Endothelial cell of umbilical vein (primary cell): ENCODE measurements at regions not wholly inside any gene's neighbourhood (a gene's known extent, or its start where the extent isn't known, plus 50 kb on each side); places are given as distances from the start of the nearest gene placed in this dataset.

ENCODE experiments used
- BruUV-seq: library from RNA; stranded (reverse); fragments of 400-500 nt; replicated peaks from 2 replicates; lab custom pipeline; 2021; lab: Mats Ljungman, UMichigan
- CTCF ChIA-PET: fragments of 300-600, 350-600 bp; sonication (Branson Sonifier 250); formaldehyde crosslinking; loops from one replicate; lab custom pipeline; 2021; ENCODE audit warnings: antibody characterized with exemption, inconsistent platforms; lab: Charles Lee
- POLR2A ChIA-PET: fragments of 300-600, 350-600 bp; sonication (Branson Sonifier 250); formaldehyde crosslinking; loops from one replicate; lab custom pipeline; 2021; ENCODE audit warnings: antibody characterized with exemption, inconsistent platforms; lab: Charles Lee
- DNase-seq: peaks from one replicate; pipeline ENCODE4 v3.0.0-alpha.2; 2011; ENCODE audit warnings: low read depth, low spot score
- FAIRE-seq: peaks from 2 replicates; lab custom pipeline; 2011; peaks lifted over from hg19 to GRCh38; lab: Jason Lieb, UNC
- H2AFZ ChIP-seq: 2 replicates; pipeline ENCODE4 v1.6.0; 2012; ENCODE audit warnings: low read depth, low read length, control low read depth, inconsistent platforms
- H3K27ac ChIP-seq: 2 replicates; pipeline ENCODE4 v1.5.1; 2011; ENCODE audit warnings: low read depth, mild to moderate bottlenecking, control low read depth, low read length, moderate library complexity; ENCODE audit not compliant: insufficient read depth
- H3K27me3 ChIP-seq, 2 experiments: 2 replicates each; pipeline versions ENCODE4 v1.6.0 to v1.6.1; 2011; ENCODE audit warnings: low read length in 2 of 2, mixed read lengths in 1 of 2; ENCODE audit not compliant: control insufficient read depth in 2 of 2, insufficient read depth in 2 of 2
- H3K36me3 ChIP-seq, 2 experiments: 2 replicates in 1 of 2; 3 replicates in 1 of 2; pipeline ENCODE4 v1.5.1; 2011; ENCODE audit warnings: low read length in 2 of 2, mild to moderate bottlenecking in 1 of 2, moderate library complexity in 1 of 2; ENCODE audit not compliant: control insufficient read depth in 2 of 2, insufficient read depth in 2 of 2; ENCODE audit errors: extremely low read depth in 1 of 2
- H3K4me1 ChIP-seq: 3 replicates; pipeline ENCODE4 v1.5.1; 2011; ENCODE audit warnings: mild to moderate bottlenecking, low read length; ENCODE audit not compliant: control insufficient read depth, insufficient read depth; ENCODE audit errors: extremely low read depth
- H3K4me2 ChIP-seq: 2 replicates; pipeline ENCODE4 v1.6.1; 2011; ENCODE audit warnings: low read length, control low read depth, mixed read lengths; ENCODE audit not compliant: insufficient read depth
- H3K4me3 ChIP-seq, 3 experiments: fragments of 200-600 bp in 1 of 3; sonication (generic), shearing (Covaris generic) in 1 of 3; replicated peaks in 1 of 3; 2 replicates each; pipeline ENCODE4 v1.5.1; 2011 to 2016; ENCODE audit warnings: control low read depth in 3 of 3, low read length in 3 of 3, mild to moderate bottlenecking in 2 of 3, inconsistent platforms in 1 of 3, low read depth in 1 of 3, moderate library complexity in 1 of 3; ENCODE audit not compliant: insufficient read depth in 1 of 3
- H3K79me2 ChIP-seq: 2 replicates; pipeline ENCODE4 v1.6.0; 2012; ENCODE audit warnings: low read length, inconsistent platforms; ENCODE audit not compliant: control insufficient read depth, insufficient read depth
- H3K9ac ChIP-seq: replicated peaks from 2 replicates; pipeline ENCODE3; 2011; ENCODE audit warnings: low read length, control low read depth; ENCODE audit not compliant: insufficient read depth; ENCODE audit errors: extremely low read depth
- H3K9me1 ChIP-seq: replicated peaks from 3 replicates; pipeline ENCODE4 v1.6.0; 2011; ENCODE audit warnings: mild to moderate bottlenecking, low read length; ENCODE audit not compliant: control insufficient read depth, insufficient read depth; ENCODE audit errors: extremely low read depth
- H3K9me3 ChIP-seq: replicated peaks from 2 replicates; pipeline ENCODE4 v1.5.1; 2012; ENCODE audit warnings: low read length, inconsistent platforms; ENCODE audit not compliant: control insufficient read depth, insufficient read depth
- H4K20me1 ChIP-seq: replicated peaks from 2 replicates; pipeline ENCODE3; 2011; ENCODE audit warnings: mild to moderate bottlenecking, low read length; ENCODE audit not compliant: control insufficient read depth, insufficient read depth; ENCODE audit errors: extremely low read depth
- EZH2 ChIP-seq: IDR thresholded peaks from 2 replicates; pipeline ENCODE4 v1.6.1; 2012; ENCODE audit warnings: borderline replicate concordance, low read depth, mild to moderate bottlenecking, moderate library complexity, low read length, inconsistent platforms; ENCODE audit not compliant: severe bottlenecking
- FOS ChIP-seq: IDR thresholded peaks from 2 replicates; pipeline ENCODE4 v1.6.1; 2011; ENCODE audit warnings: mild to moderate bottlenecking, low read length, moderate library complexity, borderline replicate concordance; ENCODE audit not compliant: insufficient read depth
- GATA2 ChIP-seq: IDR thresholded peaks from 2 replicates; pipeline ENCODE4 v1.7.0; 2011; ENCODE audit warnings: low read depth, mild to moderate bottlenecking, moderate library complexity, mixed read lengths, low read length; ENCODE audit not compliant: insufficient read length, insufficient read depth
- JUN ChIP-seq: IDR thresholded peaks from 2 replicates; pipeline ENCODE4 v1.6.1; 2011; ENCODE audit warnings: borderline replicate concordance, low read depth; ENCODE audit not compliant: insufficient read length, insufficient read depth
- MYC ChIP-seq: IDR thresholded peaks from one replicate; pipeline ENCODE4 v1.6.1; 2011; ENCODE audit warnings: mild to moderate bottlenecking, low read depth, low read length
- POLR2A ChIP-seq: IDR thresholded peaks from 2 replicates; pipeline ENCODE4 v1.6.1; 2012; ENCODE audit warnings: low read depth, mild to moderate bottlenecking, control low read depth, low read length
- POLR2AphosphoS5 ChIP-seq: IDR thresholded peaks from 2 replicates; pipeline ENCODE4 v1.6.1; 2012; ENCODE audit warnings: low read depth, mild to moderate bottlenecking, control low read depth, low read length, moderate library complexity; ENCODE audit not compliant: insufficient read depth
- dilution Hi-C: fragments of 300-500 bp; cut with MboI; formaldehyde crosslinking; loops from one replicate; pipeline ENCODE4 v1.15.0; 2019; ENCODE audit warnings: low sequenced_read_pairs; ENCODE audit not compliant: extremely low pct_ligation_motif_present
- intact Hi-C: fragments of 100-400 bp; cut with micrococcal nuclease; formaldehyde crosslinking; loops from one replicate; pipeline ENCODE4 v1.10.0; 2022
- TF ChIP-seq, protein P1 (sequence below): IDR thresholded peaks from 2 replicates; pipeline ENCODE4 v1.6.1; 2011; ENCODE audit not compliant: insufficient read depth, insufficient read length
- TF ChIP-seq, protein P2 (sequence below), 2 donors: IDR thresholded peaks; 1 replicate in 1 of 2; 2 replicates in 1 of 2; pipeline ENCODE4 v1.5.1; 2011; ENCODE audit warnings: low read length in 2 of 2, mild to moderate bottlenecking in 2 of 2, moderate library complexity in 2 of 2, control low read depth in 1 of 2, inconsistent platforms in 1 of 2, low read depth in 1 of 2; ENCODE audit not compliant: insufficient read depth in 1 of 2; ENCODE audit errors: extremely low read depth in 1 of 2

DNA sequence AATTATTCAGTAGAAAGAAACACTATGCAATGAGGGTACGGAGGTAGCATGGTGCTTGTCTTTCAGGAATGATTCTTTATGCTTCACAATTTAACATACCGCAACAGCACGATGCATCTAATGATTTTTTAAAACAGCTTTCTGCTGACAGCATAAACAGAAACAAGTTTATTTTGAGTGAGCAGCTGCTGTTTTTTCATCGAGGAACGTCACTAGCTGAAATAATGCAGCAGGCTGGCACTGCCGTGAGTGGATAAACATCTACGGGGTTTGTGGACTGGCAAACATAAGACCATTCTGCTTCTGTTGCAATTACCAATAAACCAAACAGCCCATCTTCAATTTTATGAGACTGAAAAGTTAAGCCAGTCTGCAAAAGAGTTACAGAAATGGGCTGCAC, 871.8 kb downstream of the RPS29 start:
- Histone ChIP-seq H3K4me1 (no peaks in the 10 kb centered on the region), H3K4me2 (no peak overlapping the region), H3K27ac (no peak overlapping the region), H3K36me3 (no peaks in the 10 kb centered on the region), H3K9me3 (peaks cover 1% of the 10 kb centered on the region), H3K4me3 (no peak overlapping the region), H2AFZ (no peak overlapping the region), H3K9me1 (no peaks in the 10 kb centered on the region), H3K79me2 (no peaks in the 10 kb centered on the region), H3K9ac (no peak overlapping the region), H3K27me3 (no peaks in the 10 kb centered on the region), H4K20me1 (no peaks in the 10 kb centered on the region)
- BruUV-seq = no TSS peak
- ChIA-PET CTCF (no interaction called here), POLR2A (no interaction called here)
- TF ChIP-seq, protein P1, sequence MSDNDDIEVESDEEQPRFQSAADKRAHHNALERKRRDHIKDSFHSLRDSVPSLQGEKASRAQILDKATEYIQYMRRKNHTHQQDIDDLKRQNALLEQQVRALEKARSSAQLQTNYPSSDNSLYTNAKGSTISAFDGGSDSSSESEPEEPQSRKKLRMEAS = no peak
- TF ChIP-seq, protein P2, sequence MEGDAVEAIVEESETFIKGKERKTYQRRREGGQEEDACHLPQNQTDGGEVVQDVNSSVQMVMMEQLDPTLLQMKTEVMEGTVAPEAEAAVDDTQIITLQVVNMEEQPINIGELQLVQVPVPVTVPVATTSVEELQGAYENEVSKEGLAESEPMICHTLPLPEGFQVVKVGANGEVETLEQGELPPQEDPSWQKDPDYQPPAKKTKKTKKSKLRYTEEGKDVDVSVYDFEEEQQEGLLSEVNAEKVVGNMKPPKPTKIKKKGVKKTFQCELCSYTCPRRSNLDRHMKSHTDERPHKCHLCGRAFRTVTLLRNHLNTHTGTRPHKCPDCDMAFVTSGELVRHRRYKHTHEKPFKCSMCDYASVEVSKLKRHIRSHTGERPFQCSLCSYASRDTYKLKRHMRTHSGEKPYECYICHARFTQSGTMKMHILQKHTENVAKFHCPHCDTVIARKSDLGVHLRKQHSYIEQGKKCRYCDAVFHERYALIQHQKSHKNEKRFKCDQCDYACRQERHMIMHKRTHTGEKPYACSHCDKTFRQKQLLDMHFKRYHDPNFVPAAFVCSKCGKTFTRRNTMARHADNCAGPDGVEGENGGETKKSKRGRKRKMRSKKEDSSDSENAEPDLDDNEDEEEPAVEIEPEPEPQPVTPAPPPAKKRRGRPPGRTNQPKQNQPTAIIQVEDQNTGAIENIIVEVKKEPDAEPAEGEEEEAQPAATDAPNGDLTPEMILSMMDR (IDR thresholded peaks at IDR 0.05; ENCODE audit: extremely low read depth in 1 of 2, insufficient read depth in 1 of 2, low read depth in 1 of 2, low read length in 2 of 2) = no peak
- dilution Hi-C loops (no loop called here), intact Hi-C loops (no loop called here)
- FAIRE-seq = no peak
- no peak for DNase-seq

DNA sequence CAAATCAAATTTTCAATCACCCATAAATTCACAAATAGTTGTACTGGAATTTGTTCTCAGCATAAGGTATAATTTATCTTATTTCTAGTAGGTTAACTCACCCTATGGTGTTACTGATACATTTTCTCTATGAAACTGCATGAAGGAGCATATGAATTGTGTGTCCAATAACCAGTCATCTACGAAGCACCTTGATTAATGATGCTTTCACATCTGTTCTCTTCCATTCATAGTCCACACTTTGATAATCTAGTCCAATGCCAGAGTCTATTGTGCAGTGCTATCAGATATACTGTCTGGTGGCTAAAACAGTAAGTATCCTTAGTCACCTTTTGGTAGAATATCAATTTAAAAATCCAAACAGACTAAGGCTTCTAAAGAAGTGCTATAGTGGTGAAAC, 876.0 kb downstream of the RPS29 start:
- Histone ChIP-seq H3K36me3 (no peaks in the 10 kb centered on the region), H3K9ac (no peak overlapping the region), H3K27ac (no peak overlapping the region), H4K20me1 (no peaks in the 10 kb centered on the region), H3K4me1 (no peaks in the 10 kb centered on the region), H3K79me2 (no peaks in the 10 kb centered on the region), H3K4me2 (no peak overlapping the region), H3K4me3 (no peak overlapping the region), H3K9me3 (no peaks in the 10 kb centered on the region), H2AFZ (no peak overlapping the region), H3K9me1 (no peaks in the 10 kb centered on the region), H3K27me3 (no peaks in the 10 kb centered on the region)
- no TSS peak for BruUV-seq
- intact Hi-C loops = no loop called here
- TF ChIP-seq POLR2AphosphoS5 (no peak), MYC (no peak), JUN (no peak), POLR2A (no peak), EZH2 (no peak), GATA2 (no peak), FOS (no peak)
- TF ChIP-seq, protein P2 (IDR thresholded peaks at IDR 0.05; ENCODE audit: extremely low read depth in 1 of 2, insufficient read depth in 1 of 2, low read depth in 1 of 2, low read length in 2 of 2) = no peak
- TF ChIP-seq, protein P1 = no peak
- DNase-seq = no peak
- dilution Hi-C loops = no loop called here
- no peak for FAIRE-seq
- ChIA-PET CTCF (no interaction called here), POLR2A (no interaction called here)
